IMR-90 (cell line): ENCODE measurements at regions not wholly inside any gene's neighbourhood (a gene's known extent, or its start where the extent isn't known, plus 50 kb on each side); places are given as distances from the start of the nearest gene placed in this dataset.

Experiments
- BHLHE40 ChIP-seq: fragments of 150-350 bp; IDR thresholded peaks from 2 replicates; pipeline ENCODE4 v1.6.1; 2016; ENCODE audit warnings: mild to moderate bottlenecking, low read depth, low read length
- CHD1 ChIP-seq: IDR thresholded peaks from 2 replicates; pipeline ENCODE4 v1.6.1; 2012; ENCODE audit warnings: low read depth, low read length, improper control_type of control experiment
- FOS ChIP-seq: fragments of 150-350 bp; IDR thresholded peaks from 2 replicates; pipeline ENCODE4 v1.6.1; 2016; ENCODE audit warnings: low read depth, low read length
- MAZ ChIP-seq: IDR thresholded peaks from 2 replicates; pipeline ENCODE4 v1.6.1; 2012; ENCODE audit warnings: low read depth, mild to moderate bottlenecking, low read length, improper control_type of control experiment, moderate library complexity, borderline replicate concordance
- MXI1 ChIP-seq: IDR thresholded peaks from 2 replicates; pipeline ENCODE4 v1.6.1; 2012; ENCODE audit warnings: low read depth, mild to moderate bottlenecking, low read length, moderate library complexity, borderline replicate concordance
- POLR2A ChIP-seq: IDR thresholded peaks from 2 replicates; pipeline ENCODE4 v1.6.1; 2012; ENCODE audit warnings: mild to moderate bottlenecking, low read depth, low read length
- RFX5 ChIP-seq: IDR thresholded peaks from 2 replicates; pipeline ENCODE4 v1.8.0; 2012; ENCODE audit warnings: low read depth, mild to moderate bottlenecking, low read length, moderate library complexity
- SMC3 ChIP-seq: fragments of 150-350 bp; IDR thresholded peaks from 2 replicates; pipeline ENCODE4 v1.6.1; 2016; ENCODE audit warnings: low read depth, mild to moderate bottlenecking, antibody characterized with exemption, low read length, moderate library complexity
- USF2 ChIP-seq: fragments of 150-350 bp; IDR thresholded peaks from 2 replicates; pipeline ENCODE4 v1.6.1; 2017; ENCODE audit warnings: mild to moderate bottlenecking, antibody characterized with exemption, low read length, low read depth
- TF ChIP-seq, protein P1 (sequence below): conservative IDR thresholded peaks from 2 replicates; pipeline ENCODE4 v1.5.1; 2012; ENCODE audit warnings: mild to moderate bottlenecking, low read depth, low read length, improper control_type of control experiment
- TF ChIP-seq, protein P2 (sequence below): fragments of 150-350 bp; IDR thresholded peaks from 2 replicates; pipeline ENCODE4 v1.6.1; 2016; ENCODE audit warnings: low read depth, mild to moderate bottlenecking, low read length, moderate library complexity, borderline replicate concordance

GRCh38 chr2:193517615-193518014 is 1322.9 kb upstream of the TMEFF2 start:
- TF ChIP-seq POLR2A (no peak), BHLHE40 (no peak), SMC3 (no peak), USF2 (no peak), MAZ (no peak), MXI1 (no peak), RFX5 (no peak), FOS (no peak), CHD1 (no peak)
- TF ChIP-seq, protein P1, sequence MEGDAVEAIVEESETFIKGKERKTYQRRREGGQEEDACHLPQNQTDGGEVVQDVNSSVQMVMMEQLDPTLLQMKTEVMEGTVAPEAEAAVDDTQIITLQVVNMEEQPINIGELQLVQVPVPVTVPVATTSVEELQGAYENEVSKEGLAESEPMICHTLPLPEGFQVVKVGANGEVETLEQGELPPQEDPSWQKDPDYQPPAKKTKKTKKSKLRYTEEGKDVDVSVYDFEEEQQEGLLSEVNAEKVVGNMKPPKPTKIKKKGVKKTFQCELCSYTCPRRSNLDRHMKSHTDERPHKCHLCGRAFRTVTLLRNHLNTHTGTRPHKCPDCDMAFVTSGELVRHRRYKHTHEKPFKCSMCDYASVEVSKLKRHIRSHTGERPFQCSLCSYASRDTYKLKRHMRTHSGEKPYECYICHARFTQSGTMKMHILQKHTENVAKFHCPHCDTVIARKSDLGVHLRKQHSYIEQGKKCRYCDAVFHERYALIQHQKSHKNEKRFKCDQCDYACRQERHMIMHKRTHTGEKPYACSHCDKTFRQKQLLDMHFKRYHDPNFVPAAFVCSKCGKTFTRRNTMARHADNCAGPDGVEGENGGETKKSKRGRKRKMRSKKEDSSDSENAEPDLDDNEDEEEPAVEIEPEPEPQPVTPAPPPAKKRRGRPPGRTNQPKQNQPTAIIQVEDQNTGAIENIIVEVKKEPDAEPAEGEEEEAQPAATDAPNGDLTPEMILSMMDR = no peak
- TF ChIP-seq, protein P2, sequence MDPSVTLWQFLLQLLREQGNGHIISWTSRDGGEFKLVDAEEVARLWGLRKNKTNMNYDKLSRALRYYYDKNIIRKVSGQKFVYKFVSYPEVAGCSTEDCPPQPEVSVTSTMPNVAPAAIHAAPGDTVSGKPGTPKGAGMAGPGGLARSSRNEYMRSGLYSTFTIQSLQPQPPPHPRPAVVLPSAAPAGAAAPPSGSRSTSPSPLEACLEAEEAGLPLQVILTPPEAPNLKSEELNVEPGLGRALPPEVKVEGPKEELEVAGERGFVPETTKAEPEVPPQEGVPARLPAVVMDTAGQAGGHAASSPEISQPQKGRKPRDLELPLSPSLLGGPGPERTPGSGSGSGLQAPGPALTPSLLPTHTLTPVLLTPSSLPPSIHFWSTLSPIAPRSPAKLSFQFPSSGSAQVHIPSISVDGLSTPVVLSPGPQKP = no peak
